Neural progenitor cell (in vitro differentiated cells): ENCODE measurements at regions not wholly inside any gene's neighbourhood (a gene's known extent, or its start where the extent isn't known, plus 50 kb on each side); places are given as distances from the start of the nearest gene placed in this dataset.
"Not testable (repeated sequence)": the region's sequence is repeated elsewhere in the genome, so short reads cannot be mapped to it uniquely, and the experiment has no call there.

ENCODE experiments used
- DNase-seq: peaks from one replicate; pipeline ENCODE4 v3.0.0-alpha.2; 2016; ENCODE audit warnings: low spot score
- H2AFZ ChIP-seq: fragments of 200-600 bp; sonication (generic); replicated peaks from 2 replicates; pipeline ENCODE4 v1.6.1; 2016; ENCODE audit warnings: antibody characterized with exemption
- H3F3A ChIP-seq: fragments of 200-600 bp; sonication (generic); 2 replicates; pipeline ENCODE4 v1.6.1; 2016; ENCODE audit warnings: antibody characterized with exemption, low read depth
- H3K27ac ChIP-seq: fragments of 200-600 bp; sonication (generic); 2 replicates; pipeline ENCODE4 v1.5.1; 2016; ENCODE audit warnings: mild to moderate bottlenecking
- H3K27me3 ChIP-seq: fragments of 200-600 bp; sonication (generic); 2 replicates; pipeline ENCODE4 v1.6.1; 2016; ENCODE audit warnings: mild to moderate bottlenecking, moderate library complexity
- H3K36me3 ChIP-seq: fragments of 200-600 bp; sonication (generic); 2 replicates; pipeline ENCODE4 v1.5.1; 2016
- H3K4me1 ChIP-seq: fragments of 200-600 bp; sonication (generic); 2 replicates; pipeline ENCODE4 v1.6.1; 2016; ENCODE audit warnings: mixed run types
- H3K4me2 ChIP-seq: fragments of 200-600 bp; sonication (generic); 2 replicates; pipeline ENCODE4 v1.6.1; 2016
- H3K4me3 ChIP-seq: fragments of 200-600 bp; sonication (generic); 2 replicates; pipeline ENCODE4 v1.5.1; 2016
- H3K79me2 ChIP-seq: fragments of 200-600 bp; sonication (generic); 2 replicates; pipeline ENCODE4 v1.6.1; 2016; ENCODE audit warnings: low read depth
- H3K9ac ChIP-seq: fragments of 200-600 bp; sonication (generic); 2 replicates; pipeline ENCODE4 v1.6.1; 2016
- H3K9me3 ChIP-seq: fragments of 200-600 bp; sonication (generic); 2 replicates; pipeline ENCODE4 v1.5.1; 2016; ENCODE audit warnings: low read depth
- H4K20me1 ChIP-seq: fragments of 200-600 bp; sonication (generic); 2 replicates; pipeline ENCODE4 v1.6.1; 2016; ENCODE audit warnings: low read depth
- H3K27ac Mint-ChIP-seq: 3 replicates; pipeline ENCODE4 v1.8.0; 2021; ENCODE audit warnings: mixed read lengths
- H3K27me3 Mint-ChIP-seq: 2 replicates; pipeline ENCODE4 v1.8.0; 2022; ENCODE audit warnings: low read depth, mild to moderate bottlenecking, inconsistent platforms, moderate library complexity, mixed read lengths; ENCODE audit not compliant: insufficient read depth
- H3K36me3 Mint-ChIP-seq: 3 replicates; pipeline ENCODE4 v1.8.0; 2021; ENCODE audit warnings: mixed read lengths
- H3K4me1 Mint-ChIP-seq: 3 replicates; pipeline ENCODE4 v1.8.0; 2021; ENCODE audit warnings: mixed read lengths
- H3K4me3 Mint-ChIP-seq: 3 replicates; pipeline ENCODE4 v1.8.0; 2021; ENCODE audit warnings: mild to moderate bottlenecking, moderate library complexity, mixed read lengths
- H3K9me3 Mint-ChIP-seq: 3 replicates; pipeline ENCODE4 v1.8.0; 2020; ENCODE audit warnings: mixed read lengths
- EZH2 ChIP-seq: fragments of 200-600 bp; sonication (generic); IDR thresholded peaks from 2 replicates; pipeline ENCODE4 v1.6.1; 2017; ENCODE audit warnings: antibody characterized with exemption, mild to moderate bottlenecking, moderate library complexity
- EZH2phosphoT487 ChIP-seq: fragments of 200-600 bp; sonication (generic); IDR thresholded peaks from 2 replicates; pipeline ENCODE4 v1.6.1; 2017; ENCODE audit warnings: antibody characterized with exemption
- TF ChIP-seq, protein P1 (sequence below): fragments of 200-600 bp; sonication (generic); IDR thresholded peaks from 2 replicates; pipeline ENCODE4 v1.5.1; 2017; ENCODE audit warnings: antibody characterized with exemption, mild to moderate bottlenecking

DNA sequence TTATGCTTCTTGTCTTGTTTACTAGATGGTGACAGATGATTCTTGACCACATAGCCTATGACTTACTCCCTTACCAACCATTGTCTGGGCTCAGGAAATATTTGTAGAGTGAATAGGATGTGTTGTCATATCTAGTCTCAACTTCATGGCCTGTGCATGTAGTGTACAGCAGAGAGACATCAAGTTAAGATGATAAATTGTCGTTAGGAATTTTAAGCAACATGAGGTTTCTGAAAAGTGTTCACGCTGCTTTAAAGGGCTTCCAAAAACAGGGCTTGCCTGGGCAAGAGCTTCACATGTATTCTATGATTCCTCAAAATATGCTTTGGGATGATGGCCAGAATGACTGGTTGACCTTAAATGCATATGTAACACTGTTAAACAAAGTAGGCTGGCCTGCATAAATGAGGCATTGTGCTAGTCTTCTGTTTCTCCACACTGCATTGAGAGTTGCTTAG, 424.0 kb downstream of the RND3 start:
- peak overlapping the region; percentile 51 for H3K4me2 ChIP-seq
- H3K79me2 ChIP-seq, result no peaks in the 10 kb centered on the region
- no peaks in the 10 kb centered on the region for H4K20me1 ChIP-seq
- Mint-ChIP-seq H3K4me3 (no peak overlapping the region), H3K36me3 (no peaks in the 10 kb centered on the region), H3K4me1 (peaks cover 42% of the 10 kb centered on the region), H3K27me3 (peaks cover 4% of the 10 kb centered on the region), H3K9me3 (no peaks in the 10 kb centered on the region), H3K27ac (peak overlapping the region; percentile 55)
- H3K9ac ChIP-seq, result no peak overlapping the region
- no peak overlapping the region for H3K4me3 ChIP-seq
- TF ChIP-seq EZH2phosphoT487 (no peak), EZH2 (no peak)
- TF ChIP-seq, protein P1, sequence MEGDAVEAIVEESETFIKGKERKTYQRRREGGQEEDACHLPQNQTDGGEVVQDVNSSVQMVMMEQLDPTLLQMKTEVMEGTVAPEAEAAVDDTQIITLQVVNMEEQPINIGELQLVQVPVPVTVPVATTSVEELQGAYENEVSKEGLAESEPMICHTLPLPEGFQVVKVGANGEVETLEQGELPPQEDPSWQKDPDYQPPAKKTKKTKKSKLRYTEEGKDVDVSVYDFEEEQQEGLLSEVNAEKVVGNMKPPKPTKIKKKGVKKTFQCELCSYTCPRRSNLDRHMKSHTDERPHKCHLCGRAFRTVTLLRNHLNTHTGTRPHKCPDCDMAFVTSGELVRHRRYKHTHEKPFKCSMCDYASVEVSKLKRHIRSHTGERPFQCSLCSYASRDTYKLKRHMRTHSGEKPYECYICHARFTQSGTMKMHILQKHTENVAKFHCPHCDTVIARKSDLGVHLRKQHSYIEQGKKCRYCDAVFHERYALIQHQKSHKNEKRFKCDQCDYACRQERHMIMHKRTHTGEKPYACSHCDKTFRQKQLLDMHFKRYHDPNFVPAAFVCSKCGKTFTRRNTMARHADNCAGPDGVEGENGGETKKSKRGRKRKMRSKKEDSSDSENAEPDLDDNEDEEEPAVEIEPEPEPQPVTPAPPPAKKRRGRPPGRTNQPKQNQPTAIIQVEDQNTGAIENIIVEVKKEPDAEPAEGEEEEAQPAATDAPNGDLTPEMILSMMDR, result no peak
- H2AFZ ChIP-seq, result peak overlapping the region; percentile 1
- H3K27ac ChIP-seq, result no peak overlapping the region
- no peaks in the 10 kb centered on the region for H3K36me3 ChIP-seq
- H3K4me1 ChIP-seq, result peaks cover 29% of the 10 kb centered on the region
- H3K27me3 ChIP-seq, result no peaks in the 10 kb centered on the region
- no peak for DNase-seq
- no peaks in the 10 kb centered on the region for H3K9me3 ChIP-seq
- peaks cover 3% of the 10 kb centered on the region for H3F3A ChIP-seq

DNA sequence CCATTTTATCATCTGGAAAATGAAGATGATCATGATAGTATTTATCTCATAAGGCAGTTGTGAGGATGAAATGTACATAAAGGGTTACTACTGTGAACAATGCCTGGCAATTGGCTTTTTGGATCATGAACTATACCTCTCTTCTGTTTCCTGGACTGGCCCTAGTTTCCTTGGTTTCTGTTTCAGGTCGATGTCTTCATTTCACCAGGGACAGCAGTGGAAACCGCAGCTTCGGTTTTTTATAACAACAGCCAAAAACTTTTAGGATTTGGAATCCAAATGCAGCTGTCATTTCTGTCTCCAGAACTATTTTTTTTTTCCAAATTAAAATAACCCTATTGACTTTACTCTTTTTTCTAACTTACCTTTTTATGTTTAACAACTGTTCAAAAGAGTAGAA, 425.1 kb downstream of the RND3 start:
- H3K4me1 ChIP-seq, result peaks cover 29% of the 10 kb centered on the region
- no peak overlapping the region for H3K4me3 ChIP-seq
- TF ChIP-seq, protein P1, result no peak
- no peak for TF ChIP-seq EZH2
- no peak for TF ChIP-seq EZH2phosphoT487
- H4K20me1 ChIP-seq, result no peaks in the 10 kb centered on the region
- no peak for DNase-seq
- H3F3A ChIP-seq, result peaks cover 3% of the 10 kb centered on the region
- no peaks in the 10 kb centered on the region for H3K36me3 ChIP-seq
- no peaks in the 10 kb centered on the region for H3K79me2 ChIP-seq
- no peak overlapping the region for H3K4me2 ChIP-seq
- H3K27me3 ChIP-seq, result no peaks in the 10 kb centered on the region
- Mint-ChIP-seq H3K36me3 (no peaks in the 10 kb centered on the region), H3K4me3 (no peak overlapping the region), H3K4me1 (peaks cover 42% of the 10 kb centered on the region), H3K27me3 (peaks cover 4% of the 10 kb centered on the region), H3K9me3 (no peaks in the 10 kb centered on the region), H3K27ac (peak overlapping the region; percentile 11)
- H3K9me3 ChIP-seq, result no peaks in the 10 kb centered on the region
- H2AFZ ChIP-seq, result no peak overlapping the region
- H3K27ac ChIP-seq, result no peak overlapping the region
- no peak overlapping the region for H3K9ac ChIP-seq

DNA sequence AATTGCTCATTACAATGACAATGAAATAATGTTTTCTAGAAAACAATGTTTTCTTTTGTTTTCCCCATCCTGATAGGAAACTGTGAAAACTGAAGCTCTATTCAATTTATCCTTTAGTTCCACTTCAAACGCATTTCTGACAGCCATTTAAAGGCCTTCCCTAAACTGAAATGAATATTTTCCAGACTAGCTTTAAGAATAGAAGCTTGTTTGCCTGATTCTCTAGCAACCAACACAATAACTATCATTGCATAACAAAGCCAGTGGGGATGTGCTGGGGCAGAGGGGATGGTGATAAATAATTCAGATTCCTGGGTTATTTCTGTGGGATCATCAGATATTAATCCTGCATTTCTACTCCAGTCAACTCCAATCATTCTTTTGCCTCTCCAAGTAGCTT, 427.1 kb downstream of the RND3 start:
- H3K9me3 Mint-ChIP-seq, result no peaks in the 10 kb centered on the region
- H3K4me1 ChIP-seq, result peaks cover 29% of the 10 kb centered on the region

DNA sequence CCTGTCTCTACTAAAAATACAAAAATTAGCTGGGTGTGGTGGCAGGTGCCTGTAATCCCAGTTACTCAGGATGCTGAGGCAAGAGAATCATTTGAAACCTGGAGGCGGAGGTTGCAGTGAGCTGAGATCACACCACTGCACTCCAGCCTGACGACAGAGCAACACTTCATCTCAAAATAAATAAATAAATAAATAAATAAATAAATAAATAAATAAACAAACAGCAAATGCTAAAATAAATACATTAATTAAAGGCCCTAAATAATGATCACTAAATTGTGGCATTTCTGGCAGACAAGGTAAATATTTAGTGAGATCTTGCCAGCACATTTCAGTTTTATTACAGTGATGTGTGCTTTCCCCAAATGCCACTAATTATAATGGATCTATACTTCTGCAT, 427.8 kb downstream of the RND3 start:
- not testable (repeated sequence) for H3K27ac Mint-ChIP-seq, H3F3A ChIP-seq, H3K9me3 ChIP-seq, H3K36me3 Mint-ChIP-seq, H3K4me3 ChIP-seq, DNase-seq, H4K20me1 ChIP-seq, H3K4me2 ChIP-seq, H3K27me3 ChIP-seq, H3K27me3 Mint-ChIP-seq, H3K9me3 Mint-ChIP-seq, H3K36me3 ChIP-seq, H3K9ac ChIP-seq, H2AFZ ChIP-seq, H3K27ac ChIP-seq, H3K79me2 ChIP-seq, H3K4me3 Mint-ChIP-seq
- peaks cover 39% of the 10 kb centered on the region for H3K4me1 Mint-ChIP-seq
- peaks cover 29% of the 10 kb centered on the region for H3K4me1 ChIP-seq

More for the DNA sequence above, 427.1 kb downstream of the RND3 start:
- no peak overlapping the region for H3K27ac ChIP-seq
- Mint-ChIP-seq H3K4me3 (no peak overlapping the region), H3K27ac (peak overlapping the region; percentile 51), H3K27me3 (peaks cover 4% of the 10 kb centered on the region), H3K36me3 (no peaks in the 10 kb centered on the region), H3K4me1 (peaks cover 39% of the 10 kb centered on the region)
- H3K4me2 ChIP-seq, result no peak overlapping the region
- TF ChIP-seq EZH2phosphoT487 (no peak), EZH2 (no peak)
- TF ChIP-seq, protein P1, result no peak
- no peaks in the 10 kb centered on the region for H3K27me3 ChIP-seq
- no peaks in the 10 kb centered on the region for H3K36me3 ChIP-seq
- H3K79me2 ChIP-seq, result no peaks in the 10 kb centered on the region
- H4K20me1 ChIP-seq, result no peaks in the 10 kb centered on the region
- no peak overlapping the region for H2AFZ ChIP-seq
- H3F3A ChIP-seq, result peaks cover 3% of the 10 kb centered on the region
- no peak for DNase-seq
- no peaks in the 10 kb centered on the region for H3K9me3 ChIP-seq
- H3K9ac ChIP-seq, result no peak overlapping the region
- H3K4me3 ChIP-seq, result no peak overlapping the region
